ENCODE measurements at regions not wholly inside any gene's neighbourhood (a gene's known extent, or its start where the extent isn't known, plus 50 kb on each side); places are given as distances from the start of the nearest gene placed in this dataset.

GRCh38 chr6:12233693-12234571 lies 56.2 kb upstream of the EDN1 start:
- ChIA-PET CTCF (interaction anchor here (0.5 to 2.7 kb wide), 47 partner anchors 12 to 1676 kb away, joined by 3 to 38 read pairs (median 4); partner anchors contain the start of gene EDN1), POLR2A (interaction anchor here (1.0 kb wide), 1 partner anchor 56 kb away, joined by 3 read pairs; the partner anchor contains the start of gene EDN1)
- no peaks in the 10 kb centered on the region for H3K36me3 ChIP-seq (ENCODE audit: control insufficient read depth in 2 of 2, insufficient read depth in 1 of 2, low read length in 2 of 2)
- H3K4me3 ChIP-seq (ENCODE audit: low read depth, low read length), result no peak overlapping the region
- H3K4me1 ChIP-seq (ENCODE audit: control insufficient read depth, insufficient read depth, low read length), result no peaks in the 10 kb centered on the region
- TF ChIP-seq, protein P1, sequence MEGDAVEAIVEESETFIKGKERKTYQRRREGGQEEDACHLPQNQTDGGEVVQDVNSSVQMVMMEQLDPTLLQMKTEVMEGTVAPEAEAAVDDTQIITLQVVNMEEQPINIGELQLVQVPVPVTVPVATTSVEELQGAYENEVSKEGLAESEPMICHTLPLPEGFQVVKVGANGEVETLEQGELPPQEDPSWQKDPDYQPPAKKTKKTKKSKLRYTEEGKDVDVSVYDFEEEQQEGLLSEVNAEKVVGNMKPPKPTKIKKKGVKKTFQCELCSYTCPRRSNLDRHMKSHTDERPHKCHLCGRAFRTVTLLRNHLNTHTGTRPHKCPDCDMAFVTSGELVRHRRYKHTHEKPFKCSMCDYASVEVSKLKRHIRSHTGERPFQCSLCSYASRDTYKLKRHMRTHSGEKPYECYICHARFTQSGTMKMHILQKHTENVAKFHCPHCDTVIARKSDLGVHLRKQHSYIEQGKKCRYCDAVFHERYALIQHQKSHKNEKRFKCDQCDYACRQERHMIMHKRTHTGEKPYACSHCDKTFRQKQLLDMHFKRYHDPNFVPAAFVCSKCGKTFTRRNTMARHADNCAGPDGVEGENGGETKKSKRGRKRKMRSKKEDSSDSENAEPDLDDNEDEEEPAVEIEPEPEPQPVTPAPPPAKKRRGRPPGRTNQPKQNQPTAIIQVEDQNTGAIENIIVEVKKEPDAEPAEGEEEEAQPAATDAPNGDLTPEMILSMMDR (tag by site-specific recombination; IDR thresholded peaks at IDR 0.05), result peak; percentile 80
- TF ChIP-seq ZSCAN30 (tag by site-specific recombination; IDR thresholded peaks at IDR 0.05) (peak; percentile 64; the same call in 1 of the 2 replicates), ZNF654 (tag by site-specific recombination; IDR thresholded peaks at IDR 0.05; ENCODE audit: low read depth) (peak; percentile 86), ZNF600 (tag by site-specific recombination; IDR thresholded peaks at IDR 0.05) (no peak), ZBTB10 (tag by site-specific recombination; IDR thresholded peaks at IDR 0.05) (no peak), ZNF660 (tag by site-specific recombination; IDR thresholded peaks at IDR 0.05) (peak; percentile 52; the same call in 1 of the 2 replicates), ZBTB44 (tag by site-specific recombination; IDR thresholded peaks at IDR 0.05) (0 out of 2 replicates have a peak, but pooled peaks have one; percentile 23)
- TF ChIP-seq, protein P2, sequence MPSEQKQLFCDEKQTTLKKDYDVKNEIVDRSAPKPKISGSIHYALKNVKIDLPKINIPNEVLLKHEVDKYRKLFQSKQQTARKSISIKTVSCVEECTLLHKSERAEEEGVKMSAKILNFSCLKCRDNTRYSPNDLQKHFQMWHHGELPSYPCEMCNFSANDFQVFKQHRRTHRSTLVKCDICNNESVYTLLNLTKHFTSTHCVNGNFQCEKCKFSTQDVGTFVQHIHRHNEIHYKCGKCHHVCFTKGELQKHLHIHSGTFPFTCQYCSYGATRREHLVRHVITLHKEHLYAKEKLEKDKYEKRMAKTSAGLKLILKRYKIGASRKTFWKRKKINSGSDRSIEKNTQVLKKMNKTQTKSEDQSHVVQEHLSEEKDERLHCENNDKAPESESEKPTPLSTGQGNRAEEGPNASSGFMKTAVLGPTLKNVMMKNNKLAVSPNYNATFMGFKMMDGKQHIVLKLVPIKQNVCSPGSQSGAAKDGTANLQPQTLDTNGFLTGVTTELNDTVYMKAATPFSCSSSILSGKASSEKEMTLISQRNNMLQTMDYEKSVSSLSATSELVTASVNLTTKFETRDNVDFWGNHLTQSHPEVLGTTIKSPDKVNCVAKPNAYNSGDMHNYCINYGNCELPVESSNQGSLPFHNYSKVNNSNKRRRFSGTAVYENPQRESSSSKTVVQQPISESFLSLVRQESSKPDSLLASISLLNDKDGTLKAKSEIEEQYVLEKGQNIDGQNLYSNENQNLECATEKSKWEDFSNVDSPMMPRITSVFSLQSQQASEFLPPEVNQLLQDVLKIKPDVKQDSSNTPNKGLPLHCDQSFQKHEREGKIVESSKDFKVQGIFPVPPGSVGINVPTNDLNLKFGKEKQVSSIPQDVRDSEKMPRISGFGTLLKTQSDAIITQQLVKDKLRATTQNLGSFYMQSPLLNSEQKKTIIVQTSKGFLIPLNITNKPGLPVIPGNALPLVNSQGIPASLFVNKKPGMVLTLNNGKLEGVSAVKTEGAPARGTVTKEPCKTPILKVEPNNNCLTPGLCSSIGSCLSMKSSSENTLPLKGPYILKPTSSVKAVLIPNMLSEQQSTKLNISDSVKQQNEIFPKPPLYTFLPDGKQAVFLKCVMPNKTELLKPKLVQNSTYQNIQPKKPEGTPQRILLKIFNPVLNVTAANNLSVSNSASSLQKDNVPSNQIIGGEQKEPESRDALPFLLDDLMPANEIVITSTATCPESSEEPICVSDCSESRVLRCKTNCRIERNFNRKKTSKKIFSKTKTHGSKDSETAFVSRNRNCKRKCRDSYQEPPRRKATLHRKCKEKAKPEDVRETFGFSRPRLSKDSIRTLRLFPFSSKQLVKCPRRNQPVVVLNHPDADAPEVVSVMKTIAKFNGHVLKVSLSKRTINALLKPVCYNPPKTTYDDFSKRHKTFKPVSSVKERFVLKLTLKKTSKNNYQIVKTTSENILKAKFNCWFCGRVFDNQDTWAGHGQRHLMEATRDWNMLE (tag by site-specific recombination; conservative IDR thresholded peaks at IDR 0.05; ENCODE audit: low read depth), result 0 out of 2 replicates have a peak, but pooled peaks have one; percentile 25
- no peaks in the 10 kb centered on the region for H3K9me3 ChIP-seq (ENCODE audit: control insufficient read depth, insufficient read depth, low read depth, low read length)
- H3K27ac ChIP-seq (ENCODE audit: extremely low read depth, low read depth, low read length), result no peak overlapping the region

DNA sequence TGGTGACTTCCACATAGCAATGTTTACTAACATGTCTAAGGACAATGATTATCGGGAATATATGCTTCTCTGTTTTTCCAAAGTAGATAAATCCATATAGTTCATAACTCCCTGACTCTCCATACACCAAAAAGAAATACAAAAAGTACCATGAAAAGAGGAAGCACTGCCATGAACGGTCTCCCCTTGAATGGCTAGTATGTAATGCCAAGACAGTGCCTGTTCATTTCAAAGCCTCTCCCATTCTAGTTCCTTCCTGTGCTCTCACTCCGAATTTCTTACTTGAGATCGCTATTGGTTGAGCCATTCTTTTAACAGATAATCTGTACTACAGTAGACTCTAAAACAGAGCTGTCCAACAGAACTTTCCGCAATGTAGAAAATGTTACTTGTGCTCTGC lies 54.8 kb upstream of the EDN1 start:
- POLR2A ChIA-PET, result no interaction called here
- CTCF ChIA-PET, result interaction anchor here (1.0 kb wide), 1 partner anchor 86 kb away, joined by 3 read pairs; no protein-coding TSS in a partner anchor
- Histone ChIP-seq H3K27ac (ENCODE audit: extremely low read depth, low read depth, low read length) (no peak overlapping the region), H3K9me3 (ENCODE audit: control insufficient read depth, insufficient read depth, low read depth, low read length) (no peaks in the 10 kb centered on the region), H3K4me1 (ENCODE audit: control insufficient read depth, insufficient read depth, low read length) (no peaks in the 10 kb centered on the region), H3K4me3 (ENCODE audit: low read depth, low read length) (no peak overlapping the region), H3K36me3 (ENCODE audit: control insufficient read depth in 2 of 2, insufficient read depth in 1 of 2, low read length in 2 of 2) (no peaks in the 10 kb centered on the region)
- TF ChIP-seq HOXD13 (CRISPR knock-in tag; IDR thresholded peaks at IDR 0.05; ENCODE audit: borderline replicate concordance), result no peak
- no peak for TF ChIP-seq MYNN (tag by site-specific recombination; IDR thresholded peaks at IDR 0.05; ENCODE audit: borderline replicate concordance)
- TF ChIP-seq PBX3 (CRISPR knock-in tag; IDR thresholded peaks at IDR 0.05), result no peak
- TF ChIP-seq ZNF2 (tag by site-specific recombination; IDR thresholded peaks at IDR 0.05), result no peak
- TF ChIP-seq BCL6B (tag by site-specific recombination; IDR thresholded peaks at IDR 0.05), result no peak
- TF ChIP-seq, protein P3, sequence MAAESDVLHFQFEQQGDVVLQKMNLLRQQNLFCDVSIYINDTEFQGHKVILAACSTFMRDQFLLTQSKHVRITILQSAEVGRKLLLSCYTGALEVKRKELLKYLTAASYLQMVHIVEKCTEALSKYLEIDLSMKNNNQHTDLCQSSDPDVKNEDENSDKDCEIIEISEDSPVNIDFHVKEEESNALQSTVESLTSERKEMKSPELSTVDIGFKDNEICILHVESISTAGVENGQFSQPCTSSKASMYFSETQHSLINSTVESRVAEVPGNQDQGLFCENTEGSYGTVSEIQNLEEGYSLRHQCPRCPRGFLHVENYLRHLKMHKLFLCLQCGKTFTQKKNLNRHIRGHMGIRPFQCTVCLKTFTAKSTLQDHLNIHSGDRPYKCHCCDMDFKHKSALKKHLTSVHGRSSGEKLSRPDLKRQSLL (tag by site-specific recombination; IDR thresholded peaks at IDR 0.05), result no peak

Measured in HEK293 (cell line).